ENCODE measurements at regions not wholly inside any gene's neighbourhood (a gene's known extent, or its start where the extent isn't known, plus 50 kb on each side); places are given as distances from the start of the nearest gene placed in this dataset.
"Not testable (repeated sequence)": the region's sequence is repeated elsewhere in the genome, so short reads cannot be mapped to it uniquely, and the experiment has no call there.

DNA sequence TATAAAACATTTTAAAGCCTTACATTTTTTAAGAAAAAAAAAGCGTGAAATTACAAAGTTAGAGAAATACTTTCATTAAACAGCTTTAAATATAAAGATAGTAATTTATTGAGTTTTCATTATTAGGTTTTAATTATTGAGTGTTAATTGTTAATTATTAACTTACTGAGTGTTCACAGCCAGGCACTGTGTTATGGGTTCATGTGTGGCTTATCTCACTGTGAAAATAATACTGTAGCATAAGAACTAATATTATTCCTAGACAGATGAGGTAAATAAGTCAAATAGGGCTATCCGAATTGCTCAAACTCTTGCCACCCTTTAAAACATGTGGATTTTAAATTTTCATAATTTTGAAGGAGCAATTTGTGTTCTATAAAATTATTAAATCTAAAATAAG is 956.1 kb upstream of the PCDH20 start:
- peaks cover 0 to 11% (median 7%) of the 10 kb centered on the region in 11 experiments; a peak in 6 of 22 replicates for H3K9me3 ChIP-seq (replicated peaks in 1 of 11)
- TF ChIP-seq Cebpa-rat (IDR thresholded peaks at IDR 0.05) = no peak
- H3K4me1 ChIP-seq = no peaks in the 10 kb centered on the region

DNA sequence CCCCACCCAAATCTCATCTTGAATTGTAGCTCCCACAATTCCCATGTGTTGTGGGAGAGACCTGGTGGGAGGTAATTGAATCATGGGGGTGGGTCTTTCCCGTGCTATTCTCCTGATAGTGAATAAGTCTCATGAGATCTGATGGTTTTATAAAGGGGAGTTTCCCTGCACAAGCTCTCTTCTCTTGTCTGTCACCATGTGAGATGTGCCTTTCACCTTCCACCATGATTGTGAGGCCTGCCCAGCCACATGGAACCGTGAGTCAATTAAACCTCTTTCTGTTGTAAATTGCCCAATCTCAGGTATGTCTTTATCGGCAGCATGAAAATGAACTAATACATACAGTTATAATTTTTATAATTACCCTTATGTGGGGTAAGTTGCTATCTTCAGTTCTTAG is 952.3 kb upstream of the PCDH20 start:
- not testable (repeated sequence) for H3K9ac ChIP-seq, H3K4me3 ChIP-seq, H3K27ac ChIP-seq, H3K36me3 ChIP-seq, H3K4me1 ChIP-seq, H4K20me1 ChIP-seq, H3K27me3 ChIP-seq, H3K4me2 ChIP-seq
- peaks cover 0 to 11% (median 7%) of the 10 kb centered on the region in 11 experiments; a peak in 6 of 22 replicates for H3K9me3 ChIP-seq (replicated peaks in 1 of 11)

More for the DNA sequence above, 956.1 kb upstream of the PCDH20 start:
- H3K9ac ChIP-seq = no peak overlapping the region
- no peak overlapping the region for H3K4me2 ChIP-seq
- H3K27me3 ChIP-seq = no peaks in the 10 kb centered on the region
- H3K27ac ChIP-seq = no peak overlapping the region
- no peaks in the 10 kb centered on the region for H4K20me1 ChIP-seq
- no peak overlapping the region for H3K4me3 ChIP-seq
- no peaks in the 10 kb centered on the region for H3K36me3 ChIP-seq

DNA sequence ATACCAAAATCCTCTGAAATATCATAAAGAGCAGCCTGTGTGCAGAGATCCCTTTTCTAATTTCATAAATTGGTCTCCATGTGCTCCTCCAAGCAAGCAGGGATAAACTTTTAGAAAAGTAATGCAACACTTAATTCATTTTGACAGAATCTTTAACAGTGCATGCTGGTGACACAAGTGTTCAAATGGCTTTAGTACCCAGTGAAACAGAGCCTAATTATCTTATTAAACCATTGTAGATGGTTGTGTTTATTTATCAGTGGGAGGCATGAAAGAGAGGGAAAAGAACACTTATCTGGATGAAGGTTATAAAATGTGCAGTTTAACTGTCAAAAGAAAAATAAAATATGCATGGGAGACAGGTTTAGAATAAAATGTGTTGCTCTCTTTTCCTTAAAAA is 945.0 kb upstream of the PCDH20 start:
- Histone ChIP-seq H4K20me1 (no peaks in the 10 kb centered on the region), H3K27me3 (no peaks in the 10 kb centered on the region), H3K4me2 (no peak overlapping the region), H3K4me1 (no peaks in the 10 kb centered on the region), H3K9ac (no peak overlapping the region), H3K27ac (no peak overlapping the region), H3K4me3 (no peak overlapping the region), H3K36me3 (no peaks in the 10 kb centered on the region), H3K9me3 (replicated peaks in 1 of 11) (no peaks in the 10 kb centered on the region)
- no peak for TF ChIP-seq Cebpa-rat (IDR thresholded peaks at IDR 0.05)

- no peak for TF ChIP-seq Cebpa-rat (IDR thresholded peaks at IDR 0.05)
- no peaks in the 10 kb centered on the region for H3K4me1 ChIP-seq
- no peak overlapping the region for H3K9ac ChIP-seq
- H3K9me3 ChIP-seq (replicated peaks in 1 of 11) = no peaks in the 10 kb centered on the region; a peak in 1 of 22 replicates
- no peak overlapping the region for H3K4me2 ChIP-seq
- no peaks in the 10 kb centered on the region for H3K36me3 ChIP-seq
- no peaks in the 10 kb centered on the region for H3K27me3 ChIP-seq
- no peaks in the 10 kb centered on the region for H4K20me1 ChIP-seq
- H3K4me3 ChIP-seq = no peak overlapping the region
- no peak overlapping the region for H3K27ac ChIP-seq
These were observed 942.9 kb upstream of the PCDH20 start for GRCh38 chr13:62358646-62358932.

DNA sequence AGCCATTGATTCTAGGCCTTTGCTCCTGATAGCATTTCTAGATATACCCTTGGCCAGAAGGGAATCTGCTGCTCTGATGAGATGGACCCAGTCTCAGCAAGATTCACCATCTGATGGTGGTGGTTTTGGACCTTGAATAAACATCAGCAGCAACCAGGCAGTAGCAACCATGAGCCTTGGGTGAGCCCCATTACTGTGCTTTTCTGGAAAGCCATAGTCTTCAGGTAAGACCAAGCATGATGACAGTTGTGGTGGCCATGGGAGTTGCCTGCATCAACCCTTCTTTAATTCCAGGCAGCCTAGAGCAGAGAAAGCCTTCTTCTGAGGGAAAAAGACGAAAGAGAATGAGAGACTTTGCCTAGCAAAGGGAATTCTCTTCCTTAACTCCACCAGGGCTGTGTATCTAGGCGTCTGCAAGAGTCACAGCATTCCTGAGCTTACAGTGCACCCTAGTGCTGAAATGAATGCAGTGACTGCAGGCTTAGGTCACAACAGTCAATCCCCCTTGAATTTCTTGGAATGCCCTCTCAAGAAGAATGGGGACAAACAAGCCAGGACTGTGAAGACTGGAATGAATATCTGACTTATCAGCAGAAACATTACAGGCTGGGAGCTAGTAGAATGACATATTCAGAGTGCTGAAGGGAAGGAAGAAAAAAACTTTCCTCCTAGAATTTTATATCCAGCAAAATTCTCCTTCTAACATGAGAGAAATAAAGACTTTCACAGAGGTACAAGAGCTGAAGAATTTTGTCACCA is 942.4 kb upstream of the PCDH20 start:
- Histone ChIP-seq H3K9ac (no peak overlapping the region), H3K27me3 (no peaks in the 10 kb centered on the region), H3K4me2 (no peak overlapping the region), H4K20me1 (no peaks in the 10 kb centered on the region), H3K9me3 (replicated peaks in 1 of 11) (peaks cover 0 to 1% (median 0%) of the 10 kb centered on the region in 11 experiments; a peak in 1 of 22 replicates), H3K4me1 (no peaks in the 10 kb centered on the region), H3K27ac (no peak overlapping the region), H3K36me3 (no peaks in the 10 kb centered on the region), H3K4me3 (no peak overlapping the region)
- no peak for TF ChIP-seq Cebpa-rat (IDR thresholded peaks at IDR 0.05)

GRCh38 chr13:62356977-62357376 is 941.3 kb upstream of the PCDH20 start:
- H3K4me2 ChIP-seq = no peak overlapping the region
- TF ChIP-seq Cebpa-rat (IDR thresholded peaks at IDR 0.05) = no peak
- peaks cover 0 to 3% (median 0%) of the 10 kb centered on the region in 11 experiments; a peak in 1 of 22 replicates for H3K9me3 ChIP-seq (replicated peaks in 1 of 11)
- H3K4me3 ChIP-seq = no peak overlapping the region
- no peak overlapping the region for H3K9ac ChIP-seq
- no peaks in the 10 kb centered on the region for H3K27me3 ChIP-seq
- no peaks in the 10 kb centered on the region for H3K36me3 ChIP-seq
- H4K20me1 ChIP-seq = no peaks in the 10 kb centered on the region
- no peak overlapping the region for H3K27ac ChIP-seq
- H3K4me1 ChIP-seq = no peaks in the 10 kb centered on the region

- no peak overlapping the region for H3K4me2 ChIP-seq
- H4K20me1 ChIP-seq = no peaks in the 10 kb centered on the region
- no peak overlapping the region for H3K9ac ChIP-seq
- no peaks in the 10 kb centered on the region for H3K36me3 ChIP-seq
- no peak overlapping the region for H3K27ac ChIP-seq
- no peak for TF ChIP-seq Cebpa-rat (IDR thresholded peaks at IDR 0.05)
- no peaks in the 10 kb centered on the region for H3K9me3 ChIP-seq (replicated peaks in 1 of 11)
- no peaks in the 10 kb centered on the region for H3K27me3 ChIP-seq
- no peak overlapping the region for H3K4me3 ChIP-seq
- H3K4me1 ChIP-seq = no peaks in the 10 kb centered on the region
These were observed 921.6 kb upstream of the PCDH20 start for GRCh38 chr13:62337109-62337880.

GRCh38 chr13:62336507-62336906 is 920.9 kb upstream of the PCDH20 start:
- H3K36me3 ChIP-seq = no peaks in the 10 kb centered on the region
- no peaks in the 10 kb centered on the region for H4K20me1 ChIP-seq
- no peak overlapping the region for H3K4me2 ChIP-seq
- H3K27me3 ChIP-seq = no peaks in the 10 kb centered on the region
- no peak overlapping the region for H3K4me3 ChIP-seq
- no peak overlapping the region for H3K27ac ChIP-seq
- no peaks in the 10 kb centered on the region for H3K9me3 ChIP-seq (replicated peaks in 1 of 11)
- no peak for TF ChIP-seq Cebpa-rat (IDR thresholded peaks at IDR 0.05)
- no peaks in the 10 kb centered on the region for H3K4me1 ChIP-seq
- H3K9ac ChIP-seq = no peak overlapping the region

DNA sequence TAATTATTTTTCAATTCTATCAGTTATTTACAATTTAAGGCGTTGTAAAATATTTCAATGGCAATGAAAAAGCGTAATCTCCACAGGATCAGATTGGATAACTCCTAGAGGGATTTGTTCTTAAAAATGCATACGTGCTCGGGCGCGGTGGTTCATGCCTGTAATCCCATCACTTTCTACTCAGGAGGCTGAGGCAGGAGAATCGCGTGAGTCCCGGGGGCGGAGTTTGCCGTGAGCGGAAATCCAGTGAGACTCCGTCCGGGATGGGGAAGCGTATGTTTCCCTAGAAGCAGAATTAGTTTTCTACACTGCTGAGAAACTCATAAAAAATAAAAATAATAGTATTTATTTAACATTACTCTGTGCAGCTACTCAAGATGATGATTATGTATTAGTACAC is 917.8 kb upstream of the PCDH20 start:
- Histone ChIP-seq H3K9me3 (replicated peaks in 1 of 11) (0 out of 22 replicates have a peak, but pooled peaks cover 0 to 6% (median 0%) of the 10 kb centered on the region in 11 experiments), H3K9ac (no peak overlapping the region), H3K27me3 (no peaks in the 10 kb centered on the region), H3K27ac (no peak overlapping the region), H3K36me3 (no peaks in the 10 kb centered on the region), H4K20me1 (no peaks in the 10 kb centered on the region), H3K4me2 (no peak overlapping the region), H3K4me1 (no peaks in the 10 kb centered on the region), H3K4me3 (no peak overlapping the region)
- no peak for TF ChIP-seq Cebpa-rat (IDR thresholded peaks at IDR 0.05)

DNA sequence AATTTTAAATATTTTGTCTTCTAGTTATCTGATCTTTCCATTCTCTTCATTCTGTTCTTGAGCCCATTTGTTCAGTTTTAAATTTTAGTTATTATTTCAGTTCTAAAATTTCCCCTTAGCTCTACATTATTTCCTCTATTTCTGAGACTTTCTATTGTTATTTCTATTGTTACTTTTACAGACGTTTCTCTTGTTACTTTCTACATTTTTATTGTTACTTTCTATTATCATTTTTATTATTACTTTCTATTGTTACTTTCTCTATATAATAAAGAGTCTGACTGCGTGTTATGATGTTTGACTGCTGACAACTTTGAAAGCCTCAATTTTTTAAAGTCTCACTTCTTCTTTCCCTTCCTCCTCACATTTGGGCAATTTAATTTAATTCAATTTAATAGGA is 915.7 kb upstream of the PCDH20 start:
- Histone ChIP-seq H3K4me2 (no peak overlapping the region), H3K36me3 (no peaks in the 10 kb centered on the region), H3K4me3 (no peak overlapping the region), H3K27ac (no peak overlapping the region), H3K9me3 (replicated peaks in 1 of 11) (peaks cover 0 to 14% (median 4%) of the 10 kb centered on the region in 11 experiments; a peak in 9 of 22 replicates), H4K20me1 (no peaks in the 10 kb centered on the region), H3K4me1 (no peaks in the 10 kb centered on the region), H3K27me3 (no peaks in the 10 kb centered on the region), H3K9ac (no peak overlapping the region)
- TF ChIP-seq Cebpa-rat (IDR thresholded peaks at IDR 0.05) = no peak
